GM12878 (cell line): ENCODE measurements at regions not wholly inside any gene's neighbourhood (a gene's known extent, or its start where the extent isn't known, plus 50 kb on each side); places are given as distances from the start of the nearest gene placed in this dataset.

Experiments used
- POLR2A ChIP-seq: IDR thresholded peaks from 2 replicates; pipeline ENCODE4 v1.6.1; 2011; ENCODE audit warnings: low read depth, mild to moderate bottlenecking, low read length
- RAD21 ChIP-seq: IDR thresholded peaks from 2 replicates; pipeline ENCODE4 v1.6.1; 2011; ENCODE audit warnings: mild to moderate bottlenecking, low read depth, low read length, moderate library complexity; ENCODE audit not compliant: insufficient read depth
- TF ChIP-seq, protein P1 (sequence below): fragments of 450-650 bp; IDR thresholded peaks from 2 replicates; pipeline ENCODE4 v1.6.1; 2017; ENCODE audit warnings: antibody characterized with exemption, mild to moderate bottlenecking, moderate library complexity
- TF ChIP-seq, protein P2 (sequence below): fragments of 450-650 bp; IDR thresholded peaks from 2 replicates; pipeline ENCODE4 v1.6.1; 2017; ENCODE audit warnings: mild to moderate bottlenecking, moderate library complexity

- TF ChIP-seq RAD21: no peak
- TF ChIP-seq, protein P1, sequence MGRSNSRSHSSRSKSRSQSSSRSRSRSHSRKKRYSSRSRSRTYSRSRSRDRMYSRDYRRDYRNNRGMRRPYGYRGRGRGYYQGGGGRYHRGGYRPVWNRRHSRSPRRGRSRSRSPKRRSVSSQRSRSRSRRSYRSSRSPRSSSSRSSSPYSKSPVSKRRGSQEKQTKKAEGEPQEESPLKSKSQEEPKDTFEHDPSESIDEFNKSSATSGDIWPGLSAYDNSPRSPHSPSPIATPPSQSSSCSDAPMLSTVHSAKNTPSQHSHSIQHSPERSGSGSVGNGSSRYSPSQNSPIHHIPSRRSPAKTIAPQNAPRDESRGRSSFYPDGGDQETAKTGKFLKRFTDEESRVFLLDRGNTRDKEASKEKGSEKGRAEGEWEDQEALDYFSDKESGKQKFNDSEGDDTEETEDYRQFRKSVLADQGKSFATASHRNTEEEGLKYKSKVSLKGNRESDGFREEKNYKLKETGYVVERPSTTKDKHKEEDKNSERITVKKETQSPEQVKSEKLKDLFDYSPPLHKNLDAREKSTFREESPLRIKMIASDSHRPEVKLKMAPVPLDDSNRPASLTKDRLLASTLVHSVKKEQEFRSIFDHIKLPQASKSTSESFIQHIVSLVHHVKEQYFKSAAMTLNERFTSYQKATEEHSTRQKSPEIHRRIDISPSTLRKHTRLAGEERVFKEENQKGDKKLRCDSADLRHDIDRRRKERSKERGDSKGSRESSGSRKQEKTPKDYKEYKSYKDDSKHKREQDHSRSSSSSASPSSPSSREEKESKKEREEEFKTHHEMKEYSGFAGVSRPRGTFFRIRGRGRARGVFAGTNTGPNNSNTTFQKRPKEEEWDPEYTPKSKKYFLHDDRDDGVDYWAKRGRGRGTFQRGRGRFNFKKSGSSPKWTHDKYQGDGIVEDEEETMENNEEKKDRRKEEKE: no peak
- no peak for TF ChIP-seq POLR2A
- TF ChIP-seq, protein P2, sequence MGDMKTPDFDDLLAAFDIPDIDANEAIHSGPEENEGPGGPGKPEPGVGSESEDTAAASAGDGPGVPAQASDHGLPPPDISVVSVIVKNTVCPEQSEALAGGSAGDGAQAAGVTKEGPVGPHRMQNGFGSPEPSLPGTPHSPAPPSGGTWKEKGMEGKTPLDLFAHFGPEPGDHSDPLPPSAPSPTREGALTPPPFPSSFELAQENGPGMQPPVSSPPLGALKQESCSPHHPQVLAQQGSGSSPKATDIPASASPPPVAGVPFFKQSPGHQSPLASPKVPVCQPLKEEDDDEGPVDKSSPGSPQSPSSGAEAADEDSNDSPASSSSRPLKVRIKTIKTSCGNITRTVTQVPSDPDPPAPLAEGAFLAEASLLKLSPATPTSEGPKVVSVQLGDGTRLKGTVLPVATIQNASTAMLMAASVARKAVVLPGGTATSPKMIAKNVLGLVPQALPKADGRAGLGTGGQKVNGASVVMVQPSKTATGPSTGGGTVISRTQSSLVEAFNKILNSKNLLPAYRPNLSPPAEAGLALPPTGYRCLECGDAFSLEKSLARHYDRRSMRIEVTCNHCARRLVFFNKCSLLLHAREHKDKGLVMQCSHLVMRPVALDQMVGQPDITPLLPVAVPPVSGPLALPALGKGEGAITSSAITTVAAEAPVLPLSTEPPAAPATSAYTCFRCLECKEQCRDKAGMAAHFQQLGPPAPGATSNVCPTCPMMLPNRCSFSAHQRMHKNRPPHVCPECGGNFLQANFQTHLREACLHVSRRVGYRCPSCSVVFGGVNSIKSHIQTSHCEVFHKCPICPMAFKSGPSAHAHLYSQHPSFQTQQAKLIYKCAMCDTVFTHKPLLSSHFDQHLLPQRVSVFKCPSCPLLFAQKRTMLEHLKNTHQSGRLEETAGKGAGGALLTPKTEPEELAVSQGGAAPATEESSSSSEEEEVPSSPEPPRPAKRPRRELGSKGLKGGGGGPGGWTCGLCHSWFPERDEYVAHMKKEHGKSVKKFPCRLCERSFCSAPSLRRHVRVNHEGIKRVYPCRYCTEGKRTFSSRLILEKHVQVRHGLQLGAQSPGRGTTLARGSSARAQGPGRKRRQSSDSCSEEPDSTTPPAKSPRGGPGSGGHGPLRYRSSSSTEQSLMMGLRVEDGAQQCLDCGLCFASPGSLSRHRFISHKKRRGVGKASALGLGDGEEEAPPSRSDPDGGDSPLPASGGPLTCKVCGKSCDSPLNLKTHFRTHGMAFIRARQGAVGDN: no peak
Measured at GRCh38 chr3:127420829-127421228, 133.0 kb upstream of the PRR20G start.
